ENCODE measurements at regions not wholly inside any gene's neighbourhood (a gene's known extent, or its start where the extent isn't known, plus 50 kb on each side); places are given as distances from the start of the nearest gene placed in this dataset.

DNA sequence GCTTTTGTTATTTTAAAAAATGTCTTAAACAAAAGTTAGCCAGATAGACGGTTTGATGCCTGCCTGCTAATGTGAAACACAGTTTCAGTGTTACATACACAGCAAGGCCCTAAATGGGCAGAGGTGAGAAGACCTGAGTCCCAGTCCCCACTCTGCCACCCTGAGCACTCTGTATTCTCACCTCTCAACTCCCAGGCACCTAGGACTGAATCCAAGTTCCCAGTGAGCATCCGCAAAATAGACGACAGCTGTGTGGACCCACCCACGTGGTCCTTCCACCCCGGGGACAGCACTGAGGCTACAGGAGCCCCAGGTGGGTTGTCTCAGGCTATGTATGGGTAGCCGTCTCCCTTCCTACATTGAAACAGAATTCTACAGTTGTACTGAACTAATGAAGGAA lies 111.5 kb downstream of the RPL27A start:
- Histone ChIP-seq H2BK120ac (ENCODE audit: low read depth, low read length, poor library complexity, severe bottlenecking) (no peak overlapping the region), H3K79me1 (ENCODE audit: insufficient read depth, low read depth, low read length, poor library complexity, severe bottlenecking) (no peaks in the 10 kb centered on the region), H3K9ac (ENCODE audit: extremely low read depth, insufficient read length, low read length) (no peak overlapping the region), H3K79me2 (ENCODE audit: insufficient read depth, low read length) (no peaks in the 10 kb centered on the region), H3K27ac (ENCODE audit: insufficient read length, low read depth, low read length) (no peak overlapping the region), H2BK15ac (ENCODE audit: low read depth, low read length) (no peak overlapping the region), H4K8ac (replicated peaks; ENCODE audit: insufficient read length, low read depth, low read length) (no peak overlapping the region), H2BK5ac (ENCODE audit: insufficient read length, low read length) (no peak overlapping the region), H3K14ac (ENCODE audit: insufficient read depth, low read length) (no peak overlapping the region), H4K20me1 (ENCODE audit: control insufficient read depth, insufficient read depth, insufficient read length) (no peaks in the 10 kb centered on the region), H3K23ac (ENCODE audit: insufficient read length, low read depth, low read length) (no peak overlapping the region), H3K56ac (ENCODE audit: insufficient read length, low read depth, low read length) (no peak overlapping the region), H2AFZ (ENCODE audit: low read length) (no peak overlapping the region), H2AK5ac (ENCODE audit: insufficient read length, low read length) (no peak overlapping the region), H4K5ac (ENCODE audit: insufficient read length, low read depth, low read length) (no peak overlapping the region), H3T11ph (ENCODE audit: low read length) (no peak overlapping the region), H3K4me1 (ENCODE audit: insufficient read depth, low read length) (peaks cover 3% of the 10 kb centered on the region; the same call in 1 of the 2 replicates), H3K23me2 (ENCODE audit: insufficient read length, low read depth, low read length, poor library complexity, severe bottlenecking) (no peaks in the 10 kb centered on the region), H2BK12ac (ENCODE audit: insufficient read length, low read depth, low read length) (no peak overlapping the region), H2BK20ac (ENCODE audit: low read depth, low read length, poor library complexity, severe bottlenecking) (no peak overlapping the region), H3K9me3 (ENCODE audit: control insufficient read depth, low read depth, low read length) (no peaks in the 10 kb centered on the region), H3K4me2 (ENCODE audit: insufficient read depth, insufficient read length, low read length) (no peak overlapping the region), H4K91ac (ENCODE audit: insufficient read length, low read depth, low read length) (no peak overlapping the region), H3K4ac (ENCODE audit: low read depth, low read length) (no peak overlapping the region), H3K27me3 (ENCODE audit: insufficient read depth, low read length) (no peaks in the 10 kb centered on the region), H3K18ac (ENCODE audit: insufficient read length, low read depth, low read length) (no peak overlapping the region)
- Mint-ChIP-seq H3K27ac (peak overlapping the region in 1 of 3 experiments; percentile 25; a peak in 1 of 7 replicates), H3K4me3 (no peak overlapping the region), H3K4me1 (peaks cover 17 to 18% of the 10 kb centered on the region in 2 experiments), H3K36me3 (ENCODE audit: insufficient read depth in 1 of 3, low read depth in 3 of 3) (0 out of 7 replicates have a peak, but pooled peaks cover 0 to 2% (median 0%) of the 10 kb centered on the region in 3 experiments), H3K27me3 (ENCODE audit: low read depth) (no peaks in the 10 kb centered on the region), H3K9me3 (no peaks in the 10 kb centered on the region)
- TF ChIP-seq, protein P1, sequence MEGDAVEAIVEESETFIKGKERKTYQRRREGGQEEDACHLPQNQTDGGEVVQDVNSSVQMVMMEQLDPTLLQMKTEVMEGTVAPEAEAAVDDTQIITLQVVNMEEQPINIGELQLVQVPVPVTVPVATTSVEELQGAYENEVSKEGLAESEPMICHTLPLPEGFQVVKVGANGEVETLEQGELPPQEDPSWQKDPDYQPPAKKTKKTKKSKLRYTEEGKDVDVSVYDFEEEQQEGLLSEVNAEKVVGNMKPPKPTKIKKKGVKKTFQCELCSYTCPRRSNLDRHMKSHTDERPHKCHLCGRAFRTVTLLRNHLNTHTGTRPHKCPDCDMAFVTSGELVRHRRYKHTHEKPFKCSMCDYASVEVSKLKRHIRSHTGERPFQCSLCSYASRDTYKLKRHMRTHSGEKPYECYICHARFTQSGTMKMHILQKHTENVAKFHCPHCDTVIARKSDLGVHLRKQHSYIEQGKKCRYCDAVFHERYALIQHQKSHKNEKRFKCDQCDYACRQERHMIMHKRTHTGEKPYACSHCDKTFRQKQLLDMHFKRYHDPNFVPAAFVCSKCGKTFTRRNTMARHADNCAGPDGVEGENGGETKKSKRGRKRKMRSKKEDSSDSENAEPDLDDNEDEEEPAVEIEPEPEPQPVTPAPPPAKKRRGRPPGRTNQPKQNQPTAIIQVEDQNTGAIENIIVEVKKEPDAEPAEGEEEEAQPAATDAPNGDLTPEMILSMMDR (conservative IDR thresholded peaks at IDR 0.05), result no peak
- no peak for DNase-seq
- WGBS (ENCODE audit: extremely low coverage, insufficient read length, low lambda C conversion rate), result no CpG with 5 or more reads among the region's 6 CpGs

Data from H9 (cell line).